ENCODE measurements at regions not wholly inside any gene's neighbourhood (a gene's known extent, or its start where the extent isn't known, plus 50 kb on each side); places are given as distances from the start of the nearest gene placed in this dataset.

- TF ChIP-seq CTCF (IDR thresholded peaks at IDR 0.05) (no peak), EZH2 (IDR thresholded peaks at IDR 0.05; ENCODE audit: borderline replicate concordance, insufficient read depth, low read depth, low read length, poor library complexity, severe bottlenecking) (no peak)
Measured at GRCh38 chr2:160558531-160558930, 64.9 kb upstream of the RBMS1 start.

All from B cell (primary cell).